ENCODE measurements at regions not wholly inside any gene's neighbourhood (a gene's known extent, or its start where the extent isn't known, plus 50 kb on each side); places are given as distances from the start of the nearest gene placed in this dataset.

GRCh38 chr3:56954125-56954524 lies 106.3 kb upstream of the SPATA12 start:
- TF ChIP-seq, protein P1, sequence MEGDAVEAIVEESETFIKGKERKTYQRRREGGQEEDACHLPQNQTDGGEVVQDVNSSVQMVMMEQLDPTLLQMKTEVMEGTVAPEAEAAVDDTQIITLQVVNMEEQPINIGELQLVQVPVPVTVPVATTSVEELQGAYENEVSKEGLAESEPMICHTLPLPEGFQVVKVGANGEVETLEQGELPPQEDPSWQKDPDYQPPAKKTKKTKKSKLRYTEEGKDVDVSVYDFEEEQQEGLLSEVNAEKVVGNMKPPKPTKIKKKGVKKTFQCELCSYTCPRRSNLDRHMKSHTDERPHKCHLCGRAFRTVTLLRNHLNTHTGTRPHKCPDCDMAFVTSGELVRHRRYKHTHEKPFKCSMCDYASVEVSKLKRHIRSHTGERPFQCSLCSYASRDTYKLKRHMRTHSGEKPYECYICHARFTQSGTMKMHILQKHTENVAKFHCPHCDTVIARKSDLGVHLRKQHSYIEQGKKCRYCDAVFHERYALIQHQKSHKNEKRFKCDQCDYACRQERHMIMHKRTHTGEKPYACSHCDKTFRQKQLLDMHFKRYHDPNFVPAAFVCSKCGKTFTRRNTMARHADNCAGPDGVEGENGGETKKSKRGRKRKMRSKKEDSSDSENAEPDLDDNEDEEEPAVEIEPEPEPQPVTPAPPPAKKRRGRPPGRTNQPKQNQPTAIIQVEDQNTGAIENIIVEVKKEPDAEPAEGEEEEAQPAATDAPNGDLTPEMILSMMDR (IDR thresholded peaks at IDR 0.05; ENCODE audit: borderline replicate concordance, extremely low read depth, low read length, poor library complexity, severe bottlenecking) = no peak
- no peak for TF ChIP-seq EZH2 (IDR thresholded peaks at IDR 0.05; ENCODE audit: borderline replicate concordance, low read depth, low read length, severe bottlenecking)
